ENCODE measurements at regions not wholly inside any gene's neighbourhood (a gene's known extent, or its start where the extent isn't known, plus 50 kb on each side); places are given as distances from the start of the nearest gene placed in this dataset.
A peak's percentile ranks its signal among the peaks of the same experiment; 100 is the strongest.

DNA sequence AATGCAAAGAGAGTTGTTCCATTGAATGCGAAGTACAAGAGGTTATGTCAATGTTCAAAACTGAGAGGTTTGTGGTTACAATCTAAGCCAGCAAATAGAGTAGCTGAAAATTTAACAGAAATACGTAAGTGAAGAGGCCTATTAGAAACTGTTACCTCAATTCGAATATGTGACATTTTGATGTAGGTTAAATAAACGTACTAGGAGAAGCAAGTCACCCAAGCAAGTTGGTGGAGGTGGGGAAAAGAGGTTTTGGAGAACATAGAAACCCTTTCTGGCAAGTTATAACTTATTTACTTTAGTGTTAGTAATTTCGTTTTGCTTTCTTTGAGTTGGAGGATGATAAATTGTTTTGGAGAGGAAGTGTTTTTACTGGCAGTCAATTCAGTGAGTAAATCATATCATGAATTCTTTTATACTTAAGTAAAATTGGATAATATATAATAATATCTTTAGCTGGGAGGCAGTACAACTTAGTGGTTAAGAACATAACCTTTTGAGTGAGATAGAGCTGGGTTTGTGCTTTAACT, 91.2 kb upstream of the NAALADL2 start:
- TF ChIP-seq, protein P1, sequence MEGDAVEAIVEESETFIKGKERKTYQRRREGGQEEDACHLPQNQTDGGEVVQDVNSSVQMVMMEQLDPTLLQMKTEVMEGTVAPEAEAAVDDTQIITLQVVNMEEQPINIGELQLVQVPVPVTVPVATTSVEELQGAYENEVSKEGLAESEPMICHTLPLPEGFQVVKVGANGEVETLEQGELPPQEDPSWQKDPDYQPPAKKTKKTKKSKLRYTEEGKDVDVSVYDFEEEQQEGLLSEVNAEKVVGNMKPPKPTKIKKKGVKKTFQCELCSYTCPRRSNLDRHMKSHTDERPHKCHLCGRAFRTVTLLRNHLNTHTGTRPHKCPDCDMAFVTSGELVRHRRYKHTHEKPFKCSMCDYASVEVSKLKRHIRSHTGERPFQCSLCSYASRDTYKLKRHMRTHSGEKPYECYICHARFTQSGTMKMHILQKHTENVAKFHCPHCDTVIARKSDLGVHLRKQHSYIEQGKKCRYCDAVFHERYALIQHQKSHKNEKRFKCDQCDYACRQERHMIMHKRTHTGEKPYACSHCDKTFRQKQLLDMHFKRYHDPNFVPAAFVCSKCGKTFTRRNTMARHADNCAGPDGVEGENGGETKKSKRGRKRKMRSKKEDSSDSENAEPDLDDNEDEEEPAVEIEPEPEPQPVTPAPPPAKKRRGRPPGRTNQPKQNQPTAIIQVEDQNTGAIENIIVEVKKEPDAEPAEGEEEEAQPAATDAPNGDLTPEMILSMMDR (IDR thresholded peaks at IDR 0.05; ENCODE audit: insufficient read depth, low read depth, low read length), result no peak
- H3K4me3 ChIP-seq (ENCODE audit: low read depth, low read length), result no peak overlapping the region
- peak; percentile 48 for DNase-seq (ENCODE audit: low read depth)

DNA sequence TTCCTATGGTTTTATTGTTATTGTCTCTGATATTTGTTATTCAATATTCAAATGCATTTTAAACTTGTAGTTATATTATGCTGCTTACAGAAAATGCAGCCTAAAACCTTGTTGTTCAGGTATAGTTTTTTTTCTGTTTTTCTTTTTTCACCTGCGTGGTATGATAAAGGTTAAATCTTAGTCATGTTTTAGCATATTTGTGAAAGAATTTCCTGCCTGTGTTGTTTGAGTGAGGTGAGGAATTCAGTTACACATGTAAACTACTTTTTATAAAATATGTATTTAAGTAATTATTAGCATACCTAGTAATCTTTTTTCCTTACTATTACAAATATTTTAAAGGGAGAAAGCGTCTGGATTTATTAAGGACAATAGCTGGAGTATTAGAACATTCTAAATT, 90.0 kb upstream of the NAALADL2 start:
- TF ChIP-seq, protein P1 (IDR thresholded peaks at IDR 0.05; ENCODE audit: insufficient read depth, low read depth, low read length), result no peak
- no peak for DNase-seq (ENCODE audit: low read depth)
- H3K4me3 ChIP-seq (ENCODE audit: low read depth, low read length), result no peak overlapping the region

DNA sequence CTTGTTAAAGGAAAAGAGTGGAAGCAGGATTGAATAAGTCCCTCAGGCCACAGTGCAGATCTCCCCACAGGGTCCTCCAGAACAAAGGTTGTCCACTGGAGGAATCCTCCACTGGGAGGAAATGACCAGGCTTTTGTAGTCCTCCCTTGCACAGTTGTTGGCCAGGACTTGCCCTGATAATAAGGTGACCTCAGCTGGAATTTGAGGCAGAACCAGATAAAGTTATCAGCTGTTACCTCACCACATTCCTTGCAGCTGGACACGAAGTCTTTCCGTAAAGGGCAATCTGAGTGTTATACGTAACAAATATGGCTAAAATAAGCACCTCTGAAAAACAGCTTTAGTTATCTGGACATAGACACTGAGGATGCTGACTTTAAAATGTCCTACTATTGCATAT, 83.5 kb upstream of the NAALADL2 start:
- no peak overlapping the region for H3K4me3 ChIP-seq (ENCODE audit: low read depth, low read length)
- TF ChIP-seq, protein P1 (IDR thresholded peaks at IDR 0.05; ENCODE audit: insufficient read depth, low read depth, low read length), result no peak
- DNase-seq (ENCODE audit: low read depth), result peak; percentile 26

DNA sequence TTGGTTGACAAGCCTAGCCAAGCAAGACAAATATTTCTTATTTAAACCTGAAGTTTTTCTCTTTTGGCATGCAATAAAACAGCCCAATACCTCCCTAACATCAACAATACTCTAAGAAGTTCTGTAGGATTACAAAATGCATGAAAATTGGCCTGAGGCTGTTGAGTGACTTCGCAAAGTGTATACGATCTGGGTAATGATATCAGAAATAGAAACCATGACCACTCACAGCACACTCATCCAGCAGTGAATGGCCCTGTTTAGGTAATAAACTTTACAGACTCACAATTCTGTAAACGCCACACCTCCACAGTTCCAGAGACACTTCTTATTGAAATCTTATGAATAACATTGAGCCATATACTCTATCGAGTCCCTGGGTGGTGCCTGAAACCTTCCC, 83.0 kb upstream of the NAALADL2 start:
- no peak overlapping the region for H3K4me3 ChIP-seq (ENCODE audit: low read depth, low read length)
- DNase-seq (ENCODE audit: low read depth), result peak; percentile 69
- TF ChIP-seq, protein P1 (IDR thresholded peaks at IDR 0.05; ENCODE audit: insufficient read depth, low read depth, low read length), result no peak

DNA sequence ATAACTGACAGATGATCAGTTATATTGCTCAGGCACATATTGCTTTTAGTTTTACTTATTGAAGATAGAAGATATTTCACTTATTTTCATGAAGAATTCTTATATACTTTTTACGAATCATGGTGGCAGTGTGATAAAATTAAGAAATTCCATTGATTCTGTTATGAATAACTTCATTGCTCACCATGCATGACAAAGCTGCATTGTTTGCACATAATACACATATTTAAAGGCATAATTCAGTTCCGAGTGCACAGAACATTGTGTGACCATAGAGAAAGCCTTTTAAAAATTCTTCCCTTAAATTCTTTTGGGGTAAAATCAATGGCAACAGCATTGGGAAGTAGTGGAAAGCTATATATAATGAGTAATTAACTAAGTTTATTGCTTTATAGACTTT, 82.5 kb upstream of the NAALADL2 start:
- no peak for DNase-seq (ENCODE audit: low read depth)
- H3K4me3 ChIP-seq (ENCODE audit: low read depth, low read length), result no peak overlapping the region
- TF ChIP-seq, protein P1 (IDR thresholded peaks at IDR 0.05; ENCODE audit: insufficient read depth, low read depth, low read length), result no peak

DNA sequence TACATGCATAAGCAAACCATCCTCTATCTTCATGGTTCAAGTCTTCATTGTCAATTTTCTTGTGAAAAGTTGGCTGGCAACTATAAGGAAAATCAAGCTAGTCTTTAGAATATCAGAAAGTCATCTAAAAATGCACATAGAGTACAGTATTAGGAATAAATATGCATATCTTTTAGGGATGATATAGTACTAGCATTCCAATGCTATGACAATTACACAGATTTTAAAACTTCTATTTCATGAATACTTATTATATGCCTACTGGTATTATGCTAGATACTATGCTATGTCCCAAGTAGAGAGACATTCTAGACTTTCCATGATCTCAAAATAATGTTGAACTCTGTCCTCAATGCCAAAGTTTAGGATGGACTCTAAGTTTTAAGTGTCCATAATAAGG, 81.3 kb upstream of the NAALADL2 start:
- TF ChIP-seq, protein P1 (IDR thresholded peaks at IDR 0.05; ENCODE audit: insufficient read depth, low read depth, low read length), result no peak
- DNase-seq (ENCODE audit: low read depth), result no peak
- H3K4me3 ChIP-seq (ENCODE audit: low read depth, low read length), result no peak overlapping the region

DNA sequence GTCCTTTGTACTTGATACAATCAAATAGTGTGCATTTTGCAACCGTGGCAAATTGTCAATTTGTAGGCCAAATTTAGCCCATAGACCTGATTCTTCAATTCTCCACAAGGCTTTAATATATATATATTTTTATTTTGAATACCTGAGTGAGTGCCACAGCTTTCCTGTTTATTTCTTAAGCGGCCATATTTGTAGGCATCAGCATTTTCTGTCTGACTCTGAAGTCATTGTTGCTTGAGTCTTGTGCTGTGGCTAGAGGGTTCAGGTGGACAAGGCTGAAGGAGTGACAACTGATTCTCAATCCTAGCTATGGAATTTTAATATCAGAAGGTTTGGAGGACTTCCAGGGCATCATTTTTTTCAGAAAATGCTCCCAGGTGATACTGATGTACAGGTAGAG, 75.6 kb upstream of the NAALADL2 start:
- TF ChIP-seq, protein P1 (IDR thresholded peaks at IDR 0.05; ENCODE audit: insufficient read depth, low read depth, low read length), result no peak
- H3K4me3 ChIP-seq (ENCODE audit: low read depth, low read length), result no peak overlapping the region
- DNase-seq (ENCODE audit: low read depth), result no peak
